NCI-H2107 treated with DMSO at 0.1 percent for 48 hours (cell line): ENCODE measurements at regions not wholly inside any gene's neighbourhood (a gene's known extent, or its start where the extent isn't known, plus 50 kb on each side); places are given as distances from the start of the nearest gene placed in this dataset.
A peak's percentile ranks its signal among the peaks of the same experiment; 100 is the strongest.

Experiments used
- DNase-seq: peaks from one replicate; lab custom pipeline; 2025; ENCODE audit not compliant: unreplicated experiment; lab: John Stamatoyannopoulos, UW

DNA sequence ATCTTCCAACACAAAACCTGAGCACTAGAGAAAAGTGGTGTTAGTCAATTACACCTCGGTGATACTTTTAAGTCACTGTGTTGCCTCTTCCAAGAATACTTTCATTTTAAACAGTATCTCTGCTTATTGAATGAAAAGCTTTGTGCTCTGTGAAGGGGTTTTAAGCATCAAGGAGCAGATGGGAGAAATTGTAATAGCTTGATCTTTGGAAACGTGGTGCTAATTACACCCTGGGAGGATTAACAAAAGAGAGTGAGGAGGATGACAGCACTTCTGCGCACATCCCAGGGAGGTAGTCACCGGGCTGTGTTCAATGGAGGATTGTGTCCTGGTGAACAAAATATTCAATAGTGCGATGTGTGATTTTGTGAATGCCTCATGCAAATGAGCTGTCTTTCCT, 477.4 kb upstream of the ADAMTS16 start:
- DNase-seq = no peak

DNA sequence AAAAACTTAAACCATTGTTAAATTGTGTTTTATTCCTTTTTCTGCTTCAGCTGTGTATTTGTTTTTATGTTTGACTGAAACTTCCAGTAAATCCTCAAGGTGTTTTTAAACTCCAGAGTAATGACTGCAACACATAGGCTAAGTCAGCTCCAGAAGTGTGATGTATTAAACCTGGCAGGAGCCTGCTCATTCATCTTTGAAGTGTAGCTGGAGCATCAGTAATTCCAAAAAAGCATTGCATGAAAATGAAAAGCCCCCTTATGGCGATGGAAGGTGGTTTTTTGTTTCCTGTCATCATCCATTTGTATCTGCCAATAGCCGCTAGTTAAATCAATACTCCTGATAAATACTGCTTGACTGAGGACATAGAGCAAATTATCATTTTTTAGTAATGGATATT, 474.2 kb upstream of the ADAMTS16 start:
- no peak for DNase-seq

DNA sequence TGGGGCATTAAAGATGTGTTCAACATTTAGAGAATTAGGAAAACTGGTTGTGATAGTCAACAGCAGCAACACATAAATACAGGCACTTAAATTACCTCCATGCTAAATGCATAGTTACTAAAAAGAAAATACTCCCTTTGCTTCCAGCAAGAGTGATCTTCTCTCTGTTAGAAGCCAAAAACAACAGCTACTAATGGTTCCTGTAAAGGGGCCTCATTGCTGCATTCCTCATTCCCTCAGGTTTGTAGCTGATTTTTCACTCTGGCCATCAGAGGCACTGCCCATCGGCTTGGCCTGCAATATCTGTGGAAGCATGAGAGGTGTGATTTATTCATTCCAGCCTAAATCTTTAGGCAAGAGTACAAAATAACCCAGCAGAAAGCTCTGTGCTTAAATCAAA, 466.0 kb upstream of the ADAMTS16 start:
- no peak for DNase-seq

DNA sequence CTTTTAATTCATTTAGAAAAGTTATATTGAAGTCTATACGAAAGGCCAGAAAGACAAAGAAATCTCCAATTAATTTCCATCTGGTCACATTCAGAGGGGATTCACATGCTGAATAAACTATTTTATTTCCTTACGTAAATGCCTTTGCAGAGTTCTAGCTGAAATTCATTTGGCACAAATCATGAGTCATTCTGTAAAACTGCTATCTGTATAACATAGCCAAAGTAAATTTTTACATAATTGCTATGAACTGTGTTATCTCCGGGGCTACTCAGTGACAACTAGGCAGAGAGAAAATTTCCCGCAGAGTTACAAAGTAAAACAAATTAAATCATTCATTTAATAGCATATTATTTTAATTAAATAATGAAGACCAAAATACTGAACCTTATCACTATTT, 463.2 kb upstream of the ADAMTS16 start:
- DNase-seq = no peak

DNA sequence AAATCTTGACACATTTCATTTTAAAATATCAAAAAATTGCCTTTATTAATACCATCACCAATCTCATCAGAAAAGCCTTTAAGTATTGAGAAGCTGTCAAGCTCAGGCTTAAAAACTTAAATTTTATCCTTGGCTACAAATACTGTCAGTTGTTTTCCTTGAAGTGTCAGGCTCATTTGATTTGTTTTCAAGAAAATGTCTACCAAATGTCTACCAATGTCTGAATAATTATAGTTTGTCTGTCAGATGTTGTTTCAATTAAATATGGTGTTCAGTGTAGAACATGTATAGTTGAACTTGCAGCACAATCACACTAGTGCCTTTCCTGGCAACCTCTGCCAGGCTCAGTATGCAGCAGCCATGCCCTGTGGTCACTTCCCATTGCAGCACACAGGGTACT, 455.2 kb upstream of the ADAMTS16 start:
- DNase-seq = no peak

DNA sequence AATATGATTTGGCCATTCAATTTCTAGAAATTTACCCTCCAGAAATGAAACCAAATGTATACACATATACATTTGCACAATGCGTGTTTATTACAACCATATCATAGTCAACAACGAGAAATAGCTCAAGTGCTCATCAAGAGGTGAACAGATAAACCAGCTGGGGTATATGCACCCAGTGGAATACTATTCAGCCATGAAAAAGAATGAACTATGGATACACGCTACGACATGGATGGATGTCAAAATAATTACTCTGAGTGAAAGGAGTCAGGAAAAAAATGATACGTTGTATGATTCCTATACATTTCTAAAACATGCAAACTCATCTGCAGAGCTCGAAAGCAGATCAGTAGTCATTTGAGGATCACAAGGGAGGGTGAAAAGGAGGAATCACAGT, 441.5 kb upstream of the ADAMTS16 start:
- DNase-seq = no peak

DNA sequence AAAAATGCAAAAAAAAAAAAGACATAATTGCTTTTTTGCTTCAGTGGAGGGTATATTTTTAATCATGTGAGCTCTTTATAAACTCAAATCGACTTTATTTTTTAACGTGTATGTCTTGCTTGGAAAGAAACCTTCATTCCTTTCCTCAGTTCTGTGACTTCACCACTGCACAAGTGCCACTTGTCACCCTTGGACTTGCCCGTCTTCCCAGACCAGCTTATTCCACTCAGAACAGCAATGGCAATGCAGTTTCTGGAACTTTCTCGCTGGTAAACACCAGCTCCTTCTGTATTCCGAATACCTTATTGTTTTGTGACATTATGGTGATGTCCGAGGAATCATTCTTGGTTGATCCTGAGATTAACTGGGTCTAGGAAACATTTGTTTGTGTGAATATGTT, 440.5 kb upstream of the ADAMTS16 start:
- DNase-seq = no peak

DNA sequence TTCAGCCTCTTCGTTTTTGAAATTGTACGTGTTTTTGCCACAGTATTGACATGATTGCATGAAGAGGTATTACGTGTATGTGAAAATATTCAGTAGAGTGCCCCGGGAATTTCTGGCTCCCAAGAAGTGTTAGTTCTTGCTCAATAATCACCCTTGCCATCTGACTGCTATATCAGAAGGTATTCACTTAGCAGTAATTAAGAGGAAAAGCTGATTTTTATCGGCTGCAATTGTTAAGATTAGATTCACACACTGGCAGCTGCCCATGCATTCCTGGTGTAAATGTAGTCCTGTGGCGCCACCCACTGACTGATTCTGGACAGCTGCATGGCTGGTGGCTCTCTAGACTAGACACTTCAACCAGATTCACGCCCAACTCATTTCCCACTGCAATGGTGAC, 440.1 kb upstream of the ADAMTS16 start:
- DNase-seq = peak; percentile 79

DNA sequence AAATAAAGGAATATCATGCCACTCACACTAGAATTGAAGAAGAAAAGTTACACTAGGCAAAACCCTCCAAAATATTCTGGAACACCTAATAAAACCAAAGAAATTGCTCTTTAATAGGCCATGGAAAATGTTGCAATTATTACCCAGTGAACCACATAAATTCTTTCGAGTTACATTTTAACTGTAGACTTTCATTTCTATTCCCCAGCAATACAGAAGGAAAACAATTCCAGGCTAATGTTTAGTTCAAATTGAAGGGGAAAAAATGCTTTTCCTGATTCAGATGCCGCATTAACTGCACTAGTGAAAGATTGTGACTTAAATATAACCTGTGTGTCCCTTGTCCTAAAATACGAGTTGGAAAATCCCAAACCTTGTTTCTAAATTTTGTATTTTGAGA, 439.3 kb upstream of the ADAMTS16 start:
- DNase-seq = no peak

DNA sequence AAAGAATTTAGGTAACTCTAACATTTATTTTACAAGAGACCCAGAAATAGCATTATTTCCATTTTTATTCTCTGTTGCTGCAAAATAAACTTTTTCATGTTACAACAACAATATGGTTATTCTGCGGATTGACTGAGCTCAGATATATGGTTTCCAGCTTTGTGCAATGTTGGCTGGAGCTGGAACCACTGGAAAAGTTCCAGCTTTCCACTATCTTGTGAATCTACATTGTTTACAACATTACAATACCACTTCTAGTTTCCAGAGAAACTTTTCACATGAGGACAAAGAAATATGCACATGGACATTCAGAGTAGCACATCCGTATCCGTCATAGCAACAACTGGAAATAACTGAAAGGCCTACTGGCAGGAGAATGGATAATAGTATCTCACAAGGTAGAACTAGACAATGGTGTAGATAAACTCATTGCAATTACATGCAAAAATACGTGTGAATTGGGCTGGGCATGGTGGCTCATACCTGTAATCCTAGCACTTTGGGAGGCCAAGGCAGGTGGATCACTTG, 436.1 kb upstream of the ADAMTS16 start:
- DNase-seq = no peak

DNA sequence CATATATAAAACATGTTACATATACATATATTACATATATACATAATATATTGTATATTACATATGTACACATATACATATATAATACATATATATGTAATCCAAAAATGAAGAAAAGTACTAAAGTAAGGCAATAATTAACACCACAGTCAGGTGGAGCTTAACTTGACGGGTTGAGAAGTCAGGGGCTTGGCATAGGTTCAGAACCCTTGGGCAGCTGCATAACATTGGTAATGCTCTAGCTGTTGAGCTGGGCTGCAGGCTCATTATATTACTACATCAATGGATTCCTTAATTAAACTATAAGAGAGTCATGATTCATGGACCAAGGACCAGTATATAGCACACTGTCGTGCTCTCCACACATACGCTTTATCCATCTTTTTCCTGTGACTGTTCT, 435.2 kb upstream of the ADAMTS16 start:
- DNase-seq = no peak

DNA sequence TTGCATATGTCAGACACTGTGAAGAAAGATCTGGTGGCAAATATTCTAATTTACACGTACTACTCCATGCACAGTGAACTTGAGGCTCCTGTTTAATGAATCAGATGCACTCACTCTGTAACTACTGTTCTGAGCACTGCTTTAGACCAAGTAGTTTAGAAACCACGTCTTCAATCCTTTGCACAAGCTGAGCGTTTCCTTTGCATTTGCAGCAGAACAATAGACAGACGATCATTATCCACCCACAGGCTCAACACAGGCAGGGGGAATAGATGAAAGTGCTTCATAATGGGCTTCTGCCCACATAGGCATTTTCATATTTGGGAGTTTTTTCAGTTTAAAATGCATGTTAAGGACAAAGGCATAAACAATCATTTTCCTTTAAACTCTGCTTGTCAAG, 423.3 kb upstream of the ADAMTS16 start:
- no peak for DNase-seq

DNA sequence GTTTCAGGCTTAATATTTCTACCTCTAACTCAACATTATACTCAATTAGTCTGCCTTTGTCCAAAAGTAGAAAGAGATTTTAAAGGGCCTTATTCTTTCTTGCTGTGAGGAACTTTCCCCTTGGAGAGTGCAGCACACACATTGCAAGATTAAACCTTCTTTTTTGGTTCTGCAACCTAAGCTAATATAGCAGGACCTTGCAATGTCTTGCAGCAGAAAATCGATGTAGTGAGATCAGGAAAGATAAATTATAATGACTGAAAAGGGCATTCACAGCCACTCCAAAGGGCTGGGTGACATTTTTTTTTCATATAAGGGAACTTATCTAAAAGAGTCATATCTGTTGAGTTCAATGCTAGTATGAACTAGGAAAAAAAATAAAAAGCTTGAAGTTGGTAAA, 422.7 kb upstream of the ADAMTS16 start:
- no peak for DNase-seq

DNA sequence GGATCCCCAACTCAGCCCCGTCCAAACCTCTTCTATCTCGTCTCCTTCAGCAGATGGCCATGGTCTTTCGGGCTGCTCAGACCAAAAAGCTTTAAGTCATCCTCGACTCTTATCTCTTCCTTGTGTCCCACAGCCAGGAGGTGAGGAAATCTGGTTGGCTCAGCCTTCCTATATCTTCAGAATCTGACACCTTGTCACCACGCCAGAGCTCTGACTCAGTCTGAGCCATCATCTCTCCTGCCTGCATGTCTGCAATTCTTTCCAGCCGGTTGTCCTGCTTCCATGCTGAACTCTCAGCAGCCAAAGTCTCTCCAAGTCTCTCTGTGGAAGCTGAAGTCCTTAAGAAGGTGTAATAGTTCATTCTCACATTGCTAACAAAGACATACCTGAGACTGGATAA, 419.3 kb upstream of the ADAMTS16 start:
- no peak for DNase-seq

DNA sequence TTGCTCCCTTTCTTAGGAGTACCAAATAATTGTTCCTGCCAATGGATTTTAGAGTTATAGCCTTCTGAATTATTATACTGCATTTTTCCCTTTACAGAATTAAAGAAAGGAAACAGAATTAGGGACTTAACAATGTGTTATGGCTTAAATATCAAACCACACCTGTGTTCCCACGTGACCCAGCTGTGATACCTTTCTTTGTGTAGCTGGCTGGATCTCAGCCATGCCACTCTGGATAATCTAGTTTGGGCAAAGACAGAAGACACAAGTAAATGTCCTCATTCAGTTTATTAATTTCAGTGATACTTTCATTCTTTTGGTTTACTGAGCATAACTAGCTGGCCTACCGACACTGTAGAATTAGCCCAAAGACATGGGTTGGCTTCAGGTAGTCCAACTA, 417.2 kb upstream of the ADAMTS16 start:
- DNase-seq = no peak

DNA sequence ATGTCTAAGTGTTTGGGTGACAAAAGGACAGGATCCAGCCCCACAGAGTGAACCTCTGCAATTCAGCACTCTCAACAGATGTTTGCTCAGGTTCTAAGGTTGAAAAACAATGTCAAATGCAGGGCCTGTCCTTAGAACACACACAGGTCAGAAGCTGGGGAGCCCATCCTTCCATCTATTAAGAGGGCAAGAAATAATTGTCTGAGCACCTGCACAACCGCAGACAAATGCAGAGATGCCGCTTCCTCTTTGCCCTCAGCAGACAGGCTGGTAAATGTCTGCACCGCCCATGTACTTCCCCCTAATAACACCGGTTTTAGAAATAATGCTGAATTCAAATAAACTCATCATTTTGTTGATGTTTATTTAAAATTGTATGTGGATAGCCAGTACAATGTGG, 414.5 kb upstream of the ADAMTS16 start:
- DNase-seq = no peak

DNA sequence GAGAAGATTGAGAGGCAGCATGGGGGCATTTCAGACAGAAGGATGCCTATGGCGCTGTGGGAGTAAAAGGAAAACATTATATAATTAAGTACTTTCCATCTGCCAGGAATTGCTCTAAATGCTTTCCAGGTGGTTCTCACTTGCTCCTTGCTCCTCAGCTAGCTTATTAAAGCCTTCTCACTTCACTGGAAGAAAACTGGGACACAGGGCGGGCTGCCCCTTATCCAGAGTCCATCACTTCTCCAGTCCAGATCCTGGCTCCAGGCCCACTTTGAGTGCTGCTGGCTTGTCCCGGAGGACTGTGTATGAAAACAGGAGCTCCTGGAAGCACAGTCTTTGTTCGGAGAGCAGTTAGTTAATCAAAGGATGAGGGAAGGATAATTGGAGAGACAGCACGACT, 409.9 kb upstream of the ADAMTS16 start:
- DNase-seq = no peak

DNA sequence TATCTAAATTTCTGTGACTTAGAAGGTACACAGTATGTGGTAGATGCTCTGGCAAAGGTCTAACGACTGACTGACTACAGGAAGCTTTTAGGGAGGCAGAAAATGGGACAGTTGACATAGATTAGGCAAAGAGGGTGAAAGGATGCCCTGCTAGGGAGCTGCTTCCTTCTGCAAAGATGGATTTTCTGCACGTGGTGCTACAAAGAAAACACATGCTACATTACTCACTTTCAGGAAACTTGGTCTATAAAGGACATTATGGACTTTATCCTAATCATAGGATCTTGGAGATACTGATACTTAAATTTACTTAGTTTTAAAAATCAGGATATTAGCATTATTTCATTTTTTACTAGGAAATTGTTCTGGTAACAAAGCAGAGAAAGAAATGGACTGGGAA, 405.8 kb upstream of the ADAMTS16 start:
- no peak for DNase-seq

DNA sequence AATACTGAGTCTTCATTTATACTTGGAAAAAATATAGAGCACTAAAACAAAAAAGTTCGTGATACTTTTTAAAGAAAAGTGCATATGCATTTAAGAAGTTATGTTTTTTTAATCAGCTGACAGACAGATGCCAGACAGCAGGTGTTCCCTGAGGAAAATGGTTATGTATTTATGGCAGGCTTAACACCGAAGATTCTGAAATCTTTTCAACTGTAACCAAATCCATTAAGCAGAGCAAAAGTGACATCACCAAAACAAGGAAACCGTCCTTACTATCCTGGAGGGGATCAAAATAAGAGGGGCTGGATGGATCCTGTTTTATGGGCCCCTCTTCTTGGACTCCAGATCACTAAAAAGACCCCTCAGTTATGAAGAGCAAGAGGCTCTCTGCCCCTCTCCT, 404.9 kb upstream of the ADAMTS16 start:
- DNase-seq = no peak

DNA sequence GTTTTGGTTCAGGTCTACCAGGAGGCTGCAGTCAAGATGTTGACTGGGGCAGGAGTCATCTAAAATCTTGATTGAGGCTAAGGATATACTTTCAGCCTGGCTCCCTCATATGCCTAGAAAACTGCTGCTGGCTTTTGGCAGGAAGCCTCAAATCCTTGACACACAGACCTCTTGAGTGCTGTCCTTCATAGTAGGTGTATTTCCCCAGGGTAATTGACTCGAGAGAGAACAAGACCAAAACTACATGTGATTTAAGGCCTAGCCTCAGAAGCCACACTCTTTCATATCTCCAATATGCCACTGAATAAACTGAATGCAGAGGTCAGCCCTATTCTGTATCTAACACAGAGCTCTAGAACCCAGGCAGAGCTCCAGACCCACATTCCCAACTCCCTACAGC, 402.3 kb upstream of the ADAMTS16 start:
- no peak for DNase-seq

DNA sequence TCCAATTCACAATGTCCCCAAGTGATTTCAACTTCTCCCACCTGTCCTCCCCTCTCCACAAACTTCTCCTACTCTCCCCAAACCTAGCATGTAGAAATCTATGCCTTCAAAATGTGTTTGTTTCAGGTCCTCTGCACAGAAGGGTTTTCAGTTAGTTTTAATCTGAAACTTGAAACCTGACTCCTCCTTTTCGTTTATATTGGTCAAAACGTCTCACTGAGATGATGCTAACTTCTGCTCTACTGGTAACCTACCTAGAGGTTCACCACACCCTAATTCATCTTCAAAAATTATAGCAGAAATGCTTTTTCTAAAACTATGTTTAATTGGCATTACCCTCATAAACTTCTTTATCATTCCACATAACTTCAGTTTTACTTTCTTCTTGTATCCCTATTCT, 401.8 kb upstream of the ADAMTS16 start:
- no peak for DNase-seq

DNA sequence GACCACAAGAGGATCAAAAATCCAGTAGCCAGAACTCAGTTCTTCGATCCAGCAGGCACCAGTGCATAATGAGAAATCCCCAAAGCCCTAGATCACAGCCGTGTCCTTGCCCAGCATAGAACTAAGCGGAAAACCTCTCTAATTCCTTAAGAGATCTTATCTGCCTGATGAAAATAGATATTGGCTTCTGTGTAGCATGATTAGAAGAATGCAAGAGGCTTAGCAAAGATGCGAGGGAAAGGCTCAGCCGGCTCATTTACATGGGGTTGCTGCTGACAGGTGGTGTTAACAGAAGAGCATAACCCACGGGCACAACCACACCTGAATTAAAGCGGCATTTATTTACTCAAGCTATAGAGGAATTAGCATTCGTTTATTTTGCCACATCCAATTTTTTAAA, 400.0 kb upstream of the ADAMTS16 start:
- DNase-seq = no peak

DNA sequence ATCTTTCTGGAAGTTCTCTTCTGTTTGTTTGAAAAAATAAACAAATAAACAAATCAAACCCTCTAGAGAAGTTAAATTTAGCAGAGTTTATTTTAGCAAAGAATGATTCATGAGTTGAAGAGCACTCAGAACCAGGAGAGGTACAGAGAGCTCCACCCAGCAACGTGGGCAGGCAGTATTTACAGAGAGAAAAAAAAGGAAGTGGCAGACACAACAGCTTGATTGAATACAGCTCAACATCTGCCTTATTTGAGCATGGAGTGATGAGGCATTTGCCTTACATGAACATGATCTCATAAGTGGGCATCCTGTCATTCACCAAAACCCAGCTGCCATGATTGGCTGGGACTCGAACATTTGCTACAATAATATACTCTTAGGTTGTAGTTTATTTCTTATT, 381.6 kb upstream of the ADAMTS16 start:
- DNase-seq = no peak

DNA sequence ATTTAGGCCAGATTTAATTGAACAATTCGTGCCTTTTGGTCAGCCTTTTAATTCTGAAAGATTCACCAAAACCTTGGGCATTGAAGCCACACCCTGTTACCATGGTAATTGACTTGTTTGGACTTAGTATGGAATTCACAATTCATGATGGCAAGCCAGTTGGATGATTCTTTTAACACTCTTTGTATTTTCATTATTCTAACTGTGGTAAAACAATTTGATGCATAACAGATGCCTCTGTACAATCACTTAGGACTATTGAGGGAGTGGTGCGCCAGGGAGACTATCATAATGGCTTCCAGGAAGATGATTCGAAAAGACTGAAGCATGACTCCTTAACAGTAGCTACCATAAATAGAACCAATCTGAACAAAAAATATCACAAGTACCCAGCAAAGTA, 381.1 kb upstream of the ADAMTS16 start:
- no peak for DNase-seq
